GM23338 (cell line): ENCODE measurements at regions not wholly inside any gene's neighbourhood (a gene's known extent, or its start where the extent isn't known, plus 50 kb on each side); places are given as distances from the start of the nearest gene placed in this dataset.

ENCODE experiments used
- ATAC-seq: fragments of 200-7000 bp; cut with Tn5 transposase; 3 replicates; pipeline ENCODE4 v1.9.1; 2020
- DNase-seq: peaks from one replicate; pipeline ENCODE4 v3.0.0-alpha.2; 2015; ENCODE audit warnings: low spot score
- H2AFZ ChIP-seq: fragments of 200-600 bp; sonication (generic); 2 replicates; pipeline ENCODE4 v1.8.0; 2016; ENCODE audit warnings: antibody characterized with exemption, mild to moderate bottlenecking, moderate library complexity
- H3F3A ChIP-seq: fragments of 200-600 bp; sonication (generic); replicated peaks from 2 replicates; pipeline ENCODE4 v1.8.0; 2017; ENCODE audit warnings: antibody characterized with exemption, mixed run types, low read depth
- H3K27ac ChIP-seq: fragments of 200-600 bp; sonication (generic); 2 replicates; pipeline ENCODE4 v1.6.1; 2016; ENCODE audit warnings: low read depth
- H3K27me3 ChIP-seq: fragments of 200-600 bp; sonication (generic); 2 replicates; pipeline ENCODE4 v1.8.0; 2016; ENCODE audit warnings: mild to moderate bottlenecking, mixed run types, moderate library complexity; ENCODE audit not compliant: insufficient read depth
- H3K36me3 ChIP-seq: fragments of 200-600 bp; sonication (generic); 2 replicates; pipeline ENCODE4 v1.8.0; 2016; ENCODE audit warnings: mild to moderate bottlenecking; ENCODE audit not compliant: insufficient read depth
- H3K4me1 ChIP-seq: fragments of 200-600 bp; sonication (generic); 2 replicates; pipeline ENCODE4 v1.8.0; 2016; ENCODE audit warnings: mild to moderate bottlenecking, moderate library complexity; ENCODE audit not compliant: insufficient read depth
- H3K4me2 ChIP-seq: fragments of 200-600 bp; sonication (generic); 2 replicates; pipeline ENCODE4 v1.7.1; 2017; ENCODE audit warnings: mixed run types
- H3K4me3 ChIP-seq: fragments of 200-600 bp; sonication (generic); 2 replicates; pipeline ENCODE4 v1.6.1; 2016; ENCODE audit warnings: mixed run types
- H3K79me2 ChIP-seq: fragments of 200-600 bp; sonication (generic); replicated peaks from 2 replicates; pipeline ENCODE4 v1.8.0; 2017; ENCODE audit warnings: mild to moderate bottlenecking; ENCODE audit not compliant: insufficient read depth
- H3K9me2 ChIP-seq: fragments of 200-600 bp; sonication (generic); 2 replicates; pipeline ENCODE4 v1.8.0; 2017; ENCODE audit not compliant: insufficient read depth
- H4K20me1 ChIP-seq: fragments of 200-600 bp; sonication (generic); replicated peaks from 2 replicates; pipeline ENCODE4 v1.8.0; 2017; ENCODE audit warnings: mild to moderate bottlenecking; ENCODE audit not compliant: insufficient read depth
- H3K27ac Mint-ChIP-seq: 2 replicates; pipeline ENCODE4 v1.8.0; 2020; ENCODE audit warnings: inconsistent platforms, mild to moderate bottlenecking, moderate library complexity, mixed read lengths
- H3K27me3 Mint-ChIP-seq: 3 replicates; pipeline ENCODE4 v1.8.0; 2022; ENCODE audit warnings: low read depth, mild to moderate bottlenecking, moderate library complexity, mixed read lengths, inconsistent platforms; ENCODE audit not compliant: insufficient read depth, poor library complexity
- H3K36me3 Mint-ChIP-seq: 3 replicates; pipeline ENCODE4 v1.8.0; 2021; ENCODE audit warnings: low read depth, mild to moderate bottlenecking, inconsistent platforms, moderate library complexity, mixed read lengths
- H3K4me1 Mint-ChIP-seq: 3 replicates; pipeline ENCODE4 v1.8.0; 2020; ENCODE audit warnings: mild to moderate bottlenecking, inconsistent platforms, mixed read lengths
- H3K4me3 Mint-ChIP-seq: 3 replicates; pipeline ENCODE4 v1.8.0; 2021; ENCODE audit warnings: moderate library complexity, mild to moderate bottlenecking, inconsistent platforms, mixed read lengths
- H3K9me3 Mint-ChIP-seq: 3 replicates; pipeline ENCODE4 v1.8.0; 2020; ENCODE audit warnings: moderate library complexity, mild to moderate bottlenecking, inconsistent platforms, mixed read lengths
- CREB1 ChIP-seq: fragments of 250-450 bp; sonication (Bioruptor Pico); IDR thresholded peaks from 2 replicates; pipeline ENCODE4 v1.5.0; 2020; ENCODE audit warnings: low read depth, mild to moderate bottlenecking, moderate library complexity
- ETS1 ChIP-seq: IDR thresholded peaks from 2 replicates; pipeline ENCODE4 v1.6.1; 2016; ENCODE audit warnings: antibody characterized with exemption
- EZH2 ChIP-seq: fragments of 200-600 bp; sonication (generic); IDR thresholded peaks from one replicate; pipeline ENCODE4 v1.8.0; 2017; ENCODE audit warnings: antibody characterized with exemption, mild to moderate bottlenecking, low read depth; ENCODE audit not compliant: unreplicated experiment
- EZH2phosphoT487 ChIP-seq: fragments of 200-600 bp; sonication (generic); IDR thresholded peaks from one replicate; pipeline ENCODE4 v1.8.1; 2018; ENCODE audit warnings: antibody characterized with exemption; ENCODE audit not compliant: unreplicated experiment
- JUNB ChIP-seq: IDR thresholded peaks from one replicate; pipeline ENCODE4 v1.6.1; 2016; ENCODE audit warnings: antibody characterized with exemption; ENCODE audit not compliant: unreplicated experiment
- NANOG ChIP-seq: IDR thresholded peaks from 2 replicates; pipeline ENCODE4 v1.6.1; 2016; ENCODE audit warnings: antibody characterized with exemption, borderline replicate concordance
- POLR2AphosphoS5 ChIP-seq: IDR thresholded peaks from 2 replicates; pipeline ENCODE4 v1.6.1; 2016; ENCODE audit warnings: antibody characterized with exemption, low read depth
- STAT1 ChIP-seq: IDR thresholded peaks from one replicate; pipeline ENCODE4 v1.6.1; 2016; ENCODE audit warnings: antibody characterized with exemption; ENCODE audit not compliant: unreplicated experiment
- ZNF114 ChIP-seq: fragments of 250-450 bp; sonication (Bioruptor Pico); IDR thresholded peaks from 2 replicates; pipeline ENCODE4 v1.5.0; 2020; ENCODE audit warnings: mild to moderate bottlenecking, moderate library complexity
- ZNF331 ChIP-seq: fragments of 250-450 bp; sonication (Bioruptor Pico); IDR thresholded peaks from 2 replicates; pipeline ENCODE4 v1.5.0; 2020; ENCODE audit warnings: low read depth, mild to moderate bottlenecking, moderate library complexity
- TF ChIP-seq, protein P1 (sequence below): fragments of 250-450 bp; sonication (Bioruptor Pico); IDR thresholded peaks from 2 replicates; pipeline ENCODE4 v1.5.0; 2020; ENCODE audit warnings: mild to moderate bottlenecking, moderate library complexity

DNA sequence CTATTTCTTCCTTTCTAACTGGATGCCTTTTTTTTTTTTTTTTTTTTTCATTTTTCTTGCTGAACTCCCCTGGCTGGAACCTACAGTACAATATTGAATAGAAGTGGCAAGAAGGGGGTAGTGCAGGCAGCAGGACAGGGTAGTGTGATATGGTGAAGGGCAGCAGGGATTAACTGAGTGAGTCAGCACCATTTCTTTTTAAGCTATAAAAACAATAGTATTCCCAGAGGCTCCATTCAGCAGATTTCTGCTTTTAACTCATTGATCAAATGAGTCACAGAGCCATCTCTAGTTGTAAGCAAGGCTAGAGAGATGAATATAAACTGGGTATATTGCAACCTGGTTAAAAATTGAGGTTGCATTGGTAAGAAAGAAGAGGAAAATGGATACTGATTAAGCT lies 53.6 kb upstream of the SETD7 start:
- DNase-seq (no peak), ATAC-seq (peak; percentile 39; the same call in 2 of the 3 replicates)
- Histone ChIP-seq H3K4me1 (0 out of 2 replicates have a peak, but pooled peaks cover 6% of the 10 kb centered on the region), H3K27me3 (no peaks in the 10 kb centered on the region), H2AFZ (no peak overlapping the region), H3K36me3 (no peaks in the 10 kb centered on the region), H3K79me2 (no peaks in the 10 kb centered on the region), H3K4me2 (no peak overlapping the region), H3K27ac (no peak overlapping the region), H3K9me2 (no peaks in the 10 kb centered on the region), H4K20me1 (no peaks in the 10 kb centered on the region), H3K4me3 (no peak overlapping the region), H3F3A (no peaks in the 10 kb centered on the region)
- Mint-ChIP-seq H3K9me3 (no peaks in the 10 kb centered on the region; the same call in 2 of the 3 replicates), H3K36me3 (no peaks in the 10 kb centered on the region), H3K4me1 (peaks cover 11% of the 10 kb centered on the region), H3K27ac (no peak overlapping the region), H3K27me3 (peaks cover 15% of the 10 kb centered on the region), H3K4me3 (no peak overlapping the region)
- TF ChIP-seq ZNF331 (CRISPR knock-in tag) (no peak), ZNF114 (CRISPR knock-in tag) (no peak), EZH2phosphoT487 (no peak), STAT1 (no peak), EZH2 (no peak), CREB1 (CRISPR knock-in tag) (no peak), POLR2AphosphoS5 (no peak), NANOG (no peak), ETS1 (no peak), JUNB (no peak)
- TF ChIP-seq, protein P1, sequence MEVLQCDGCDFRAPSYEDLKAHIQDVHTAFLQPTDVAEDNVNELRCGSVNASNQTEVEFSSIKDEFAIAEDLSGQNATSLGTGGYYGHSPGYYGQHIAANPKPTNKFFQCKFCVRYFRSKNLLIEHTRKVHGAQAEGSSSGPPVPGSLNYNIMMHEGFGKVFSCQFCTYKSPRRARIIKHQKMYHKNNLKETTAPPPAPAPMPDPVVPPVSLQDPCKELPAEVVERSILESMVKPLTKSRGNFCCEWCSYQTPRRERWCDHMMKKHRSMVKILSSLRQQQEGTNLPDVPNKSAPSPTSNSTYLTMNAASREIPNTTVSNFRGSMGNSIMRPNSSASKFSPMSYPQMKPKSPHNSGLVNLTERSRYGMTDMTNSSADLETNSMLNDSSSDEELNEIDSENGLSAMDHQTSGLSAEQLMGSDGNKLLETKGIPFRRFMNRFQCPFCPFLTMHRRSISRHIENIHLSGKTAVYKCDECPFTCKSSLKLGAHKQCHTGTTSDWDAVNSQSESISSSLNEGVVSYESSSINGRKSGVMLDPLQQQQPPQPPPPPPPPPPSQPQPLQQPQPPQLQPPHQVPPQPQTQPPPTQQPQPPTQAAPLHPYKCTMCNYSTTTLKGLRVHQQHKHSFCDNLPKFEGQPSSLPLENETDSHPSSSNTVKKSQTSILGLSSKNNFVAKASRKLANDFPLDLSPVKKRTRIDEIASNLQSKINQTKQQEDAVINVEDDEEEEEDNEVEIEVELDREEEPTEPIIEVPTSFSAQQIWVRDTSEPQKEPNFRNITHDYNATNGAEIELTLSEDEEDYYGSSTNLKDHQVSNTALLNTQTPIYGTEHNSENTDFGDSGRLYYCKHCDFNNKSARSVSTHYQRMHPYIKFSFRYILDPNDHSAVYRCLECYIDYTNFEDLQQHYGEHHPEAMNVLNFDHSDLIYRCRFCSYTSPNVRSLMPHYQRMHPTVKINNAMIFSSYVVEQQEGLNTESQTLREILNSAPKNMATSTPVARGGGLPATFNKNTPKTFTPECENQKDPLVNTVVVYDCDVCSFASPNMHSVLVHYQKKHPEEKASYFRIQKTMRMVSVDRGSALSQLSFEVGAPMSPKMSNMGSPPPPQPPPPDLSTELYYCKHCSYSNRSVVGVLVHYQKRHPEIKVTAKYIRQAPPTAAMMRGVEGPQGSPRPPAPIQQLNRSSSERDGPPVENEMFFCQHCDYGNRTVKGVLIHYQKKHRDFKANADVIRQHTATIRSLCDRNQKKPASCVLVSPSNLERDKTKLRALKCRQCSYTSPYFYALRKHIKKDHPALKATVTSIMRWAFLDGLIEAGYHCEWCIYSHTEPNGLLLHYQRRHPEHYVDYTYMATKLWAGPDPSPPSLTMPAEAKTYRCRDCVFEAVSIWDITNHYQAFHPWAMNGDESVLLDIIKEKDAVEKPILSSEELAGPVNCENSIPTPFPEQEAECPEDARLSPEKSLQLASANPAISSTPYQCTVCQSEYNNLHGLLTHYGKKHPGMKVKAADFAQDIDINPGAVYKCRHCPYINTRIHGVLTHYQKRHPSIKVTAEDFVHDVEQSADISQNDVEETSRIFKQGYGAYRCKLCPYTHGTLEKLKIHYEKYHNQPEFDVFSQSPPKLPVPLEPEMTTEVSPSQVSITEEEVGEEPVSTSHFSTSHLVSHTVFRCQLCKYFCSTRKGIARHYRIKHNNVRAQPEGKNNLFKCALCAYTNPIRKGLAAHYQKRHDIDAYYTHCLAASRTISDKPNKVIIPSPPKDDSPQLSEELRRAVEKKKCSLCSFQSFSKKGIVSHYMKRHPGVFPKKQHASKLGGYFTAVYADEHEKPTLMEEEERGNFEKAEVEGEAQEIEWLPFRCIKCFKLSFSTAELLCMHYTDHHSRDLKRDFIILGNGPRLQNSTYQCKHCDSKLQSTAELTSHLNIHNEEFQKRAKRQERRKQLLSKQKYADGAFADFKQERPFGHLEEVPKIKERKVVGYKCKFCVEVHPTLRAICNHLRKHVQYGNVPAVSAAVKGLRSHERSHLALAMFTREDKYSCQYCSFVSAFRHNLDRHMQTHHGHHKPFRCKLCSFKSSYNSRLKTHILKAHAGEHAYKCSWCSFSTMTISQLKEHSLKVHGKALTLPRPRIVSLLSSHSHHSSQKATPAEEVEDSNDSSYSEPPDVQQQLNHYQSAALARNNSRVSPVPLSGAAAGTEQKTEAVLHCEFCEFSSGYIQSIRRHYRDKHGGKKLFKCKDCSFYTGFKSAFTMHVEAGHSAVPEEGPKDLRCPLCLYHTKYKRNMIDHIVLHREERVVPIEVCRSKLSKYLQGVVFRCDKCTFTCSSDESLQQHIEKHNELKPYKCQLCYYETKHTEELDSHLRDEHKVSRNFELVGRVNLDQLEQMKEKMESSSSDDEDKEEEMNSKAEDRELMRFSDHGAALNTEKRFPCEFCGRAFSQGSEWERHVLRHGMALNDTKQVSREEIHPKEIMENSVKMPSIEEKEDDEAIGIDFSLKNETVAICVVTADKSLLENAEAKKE (CRISPR knock-in tag), result no peak
